HL-60 (cell line): ENCODE measurements at regions not wholly inside any gene's neighbourhood (a gene's known extent, or its start where the extent isn't known, plus 50 kb on each side); places are given as distances from the start of the nearest gene placed in this dataset.

Experiments
- DNase-seq, 2 experiments: peaks; one replicate each; pipeline ENCODE4 v3.0.0-alpha.2; 2010 to 2020; ENCODE audit warnings: low read depth in 1 of 2, low spot score in 1 of 2
- H3K27ac ChIP-seq: fragments of 250-450 bp; sonication (Bioruptor Pico); replicated peaks from 2 replicates; pipeline ENCODE4 v1.5.1; 2020; ENCODE audit warnings: mild to moderate bottlenecking, moderate library complexity
- H3K27me3 ChIP-seq: fragments of 250-450 bp; sonication (Bioruptor Pico); 2 replicates; pipeline ENCODE4 v1.5.1; 2021; ENCODE audit warnings: mild to moderate bottlenecking, moderate library complexity; ENCODE audit not compliant: insufficient read depth, poor library complexity, severe bottlenecking
- H3K4me3 ChIP-seq: replicated peaks from 2 replicates; pipeline ENCODE4 v1.5.1; 2011; ENCODE audit warnings: mild to moderate bottlenecking, control low read depth, low read length; ENCODE audit not compliant: insufficient read depth
- CTCF ChIP-seq: IDR thresholded peaks from one replicate; pipeline ENCODE4 v1.5.1; 2011; ENCODE audit warnings: low read length, control low read depth, inconsistent platforms; ENCODE audit not compliant: insufficient read depth
- GABPA ChIP-seq: IDR thresholded peaks from 2 replicates; pipeline ENCODE4 v1.6.1; 2012; ENCODE audit warnings: low read depth
- POLR2AphosphoS5 ChIP-seq: IDR thresholded peaks from 2 replicates; pipeline ENCODE4 v1.6.1; 2012; ENCODE audit warnings: low read depth
- REST ChIP-seq: IDR thresholded peaks from 2 replicates; pipeline ENCODE4 v1.6.1; 2012; ENCODE audit warnings: low read depth; ENCODE audit not compliant: insufficient replicate concordance
- SPI1 ChIP-seq: IDR thresholded peaks from 2 replicates; pipeline ENCODE4 v1.6.1; 2012; ENCODE audit warnings: low read depth, mild to moderate bottlenecking, borderline replicate concordance

- no peak for DNase-seq
- TF ChIP-seq POLR2AphosphoS5 (no peak), GABPA (no peak), CTCF (no peak), SPI1 (no peak)
- H3K4me3 ChIP-seq: no peak overlapping the region
- no peaks in the 10 kb centered on the region for H3K27me3 ChIP-seq
- H3K27ac ChIP-seq: no peak overlapping the region
These were observed 1057.5 kb downstream of the LRFN5 start for GRCh38 chr14:42664190-42664589.

GRCh38 chr14:42654707-42655106 lies 1048.0 kb downstream of the LRFN5 start:
- no peaks in the 10 kb centered on the region for H3K27me3 ChIP-seq
- H3K27ac ChIP-seq: no peak overlapping the region
- H3K4me3 ChIP-seq: no peak overlapping the region
- DNase-seq: no peak
- TF ChIP-seq REST (no peak), GABPA (no peak), SPI1 (no peak), POLR2AphosphoS5 (no peak), CTCF (no peak)

GRCh38 chr14:42642787-42643186 lies 1036.1 kb downstream of the LRFN5 start:
- Histone ChIP-seq H3K27ac (no peak overlapping the region), H3K4me3 (no peak overlapping the region), H3K27me3 (no peaks in the 10 kb centered on the region)
- TF ChIP-seq SPI1: no peak
- TF ChIP-seq POLR2AphosphoS5: no peak
- no peak for TF ChIP-seq REST
- no peak for TF ChIP-seq GABPA
- no peak for TF ChIP-seq CTCF
- DNase-seq: no peak

- DNase-seq: no peak
- Histone ChIP-seq H3K27me3 (no peaks in the 10 kb centered on the region), H3K4me3 (no peak overlapping the region), H3K27ac (no peak overlapping the region)
- TF ChIP-seq REST: no peak
- no peak for TF ChIP-seq POLR2AphosphoS5
- TF ChIP-seq SPI1: no peak
- TF ChIP-seq CTCF: no peak
These were observed 1026.9 kb downstream of the LRFN5 start for GRCh38 chr14:42633504-42634095.
